H9 (cell line): ENCODE measurements at regions not wholly inside any gene's neighbourhood (a gene's known extent, or its start where the extent isn't known, plus 50 kb on each side); places are given as distances from the start of the nearest gene placed in this dataset.

Experiments
- DNase-seq: peaks from one replicate; pipeline ENCODE4 v3.0.0-alpha.2; 2017
- H2AFZ ChIP-seq: one replicate; pipeline ENCODE4 v1.6.1; 2013; ENCODE audit warnings: mild to moderate bottlenecking, low read length, control low read depth, moderate library complexity
- H2AK5ac ChIP-seq: 2 replicates; pipeline ENCODE4 v1.6.1; 2013; ENCODE audit warnings: low read length, control low read depth, mixed read lengths; ENCODE audit not compliant: insufficient read length
- H2BK120ac ChIP-seq: one replicate; pipeline ENCODE4 v1.6.1; 2013; ENCODE audit warnings: low read depth, mild to moderate bottlenecking, low read length, control low read depth, inconsistent platforms; ENCODE audit not compliant: poor library complexity, severe bottlenecking
- H2BK12ac ChIP-seq: 2 replicates; pipeline ENCODE4 v1.6.1; 2013; ENCODE audit warnings: low read length, control low read depth, mixed read lengths, low read depth; ENCODE audit not compliant: insufficient read length
- H2BK15ac ChIP-seq: 2 replicates; pipeline ENCODE4 v1.6.1; 2013; ENCODE audit warnings: low read depth, low read length, control low read depth
- H2BK20ac ChIP-seq: one replicate; pipeline ENCODE4 v1.6.1; 2013; ENCODE audit warnings: low read depth, mild to moderate bottlenecking, low read length, control low read depth, inconsistent platforms; ENCODE audit not compliant: poor library complexity, severe bottlenecking
- H2BK5ac ChIP-seq: 2 replicates; pipeline ENCODE4 v1.6.1; 2013; ENCODE audit warnings: low read length, control low read depth, mixed read lengths; ENCODE audit not compliant: insufficient read length
- H3K14ac ChIP-seq: 2 replicates; pipeline ENCODE4 v1.6.1; 2013; ENCODE audit warnings: low read length, control low read depth; ENCODE audit not compliant: insufficient read depth
- H3K18ac ChIP-seq: 2 replicates; pipeline ENCODE4 v1.6.1; 2013; ENCODE audit warnings: low read depth, mild to moderate bottlenecking, mixed read lengths, low read length, control low read depth; ENCODE audit not compliant: insufficient read length
- H3K23ac ChIP-seq: 2 replicates; pipeline ENCODE4 v1.6.1; 2013; ENCODE audit warnings: low read length, control low read depth, mixed read lengths, low read depth; ENCODE audit not compliant: insufficient read length
- H3K23me2 ChIP-seq: 2 replicates; pipeline ENCODE4 v1.6.1; 2013; ENCODE audit warnings: low read depth, mild to moderate bottlenecking, mixed read lengths, low read length, control low read depth; ENCODE audit not compliant: insufficient read length, poor library complexity, severe bottlenecking
- H3K27ac ChIP-seq: 2 replicates; pipeline ENCODE4 v1.5.1; 2013; ENCODE audit warnings: low read length, control low read depth, mixed read lengths, low read depth; ENCODE audit not compliant: insufficient read length
- H3K27me3 ChIP-seq: 2 replicates; pipeline ENCODE4 v1.6.1; 2013; ENCODE audit warnings: low read length, control low read depth, inconsistent platforms; ENCODE audit not compliant: insufficient read depth
- H3K4ac ChIP-seq: 2 replicates; pipeline ENCODE4 v1.6.1; 2013; ENCODE audit warnings: low read depth, mild to moderate bottlenecking, control low read depth, inconsistent platforms, low read length, moderate library complexity
- H3K4me1 ChIP-seq: 2 replicates; pipeline ENCODE4 v1.6.1; 2013; ENCODE audit warnings: low read length, control low read depth, inconsistent platforms; ENCODE audit not compliant: insufficient read depth
- H3K4me2 ChIP-seq: 2 replicates; pipeline ENCODE4 v1.6.1; 2013; ENCODE audit warnings: low read length, control low read depth, mixed read lengths; ENCODE audit not compliant: insufficient read length, insufficient read depth
- H3K56ac ChIP-seq: 2 replicates; pipeline ENCODE4 v1.6.1; 2013; ENCODE audit warnings: low read depth, mild to moderate bottlenecking, mixed read lengths, low read length, control low read depth; ENCODE audit not compliant: insufficient read length
- H3K79me1 ChIP-seq: 2 replicates; pipeline ENCODE4 v1.6.1; 2013; ENCODE audit warnings: low read depth, mild to moderate bottlenecking, moderate library complexity, low read length, control low read depth, inconsistent platforms; ENCODE audit not compliant: insufficient read depth, poor library complexity, severe bottlenecking
- H3K79me2 ChIP-seq: 2 replicates; pipeline ENCODE4 v1.6.1; 2013; ENCODE audit warnings: low read length, control low read depth, inconsistent platforms; ENCODE audit not compliant: insufficient read depth
- H3K9ac ChIP-seq: 2 replicates; pipeline ENCODE4 v1.6.1; 2013; ENCODE audit warnings: low read length, control low read depth, mixed read lengths; ENCODE audit not compliant: insufficient read length; ENCODE audit errors: extremely low read depth
- H3K9me3 ChIP-seq: one replicate; pipeline ENCODE4 v1.6.1; 2013; ENCODE audit warnings: low read depth, low read length, inconsistent platforms; ENCODE audit not compliant: control insufficient read depth
- H3T11ph ChIP-seq: one replicate; pipeline ENCODE4 v1.6.1; 2013; ENCODE audit warnings: mild to moderate bottlenecking, low read length, control low read depth, inconsistent platforms
- H4K20me1 ChIP-seq: one replicate; pipeline ENCODE4 v1.6.1; 2013; ENCODE audit not compliant: control insufficient read depth, insufficient read length, insufficient read depth
- H4K5ac ChIP-seq: 2 replicates; pipeline ENCODE4 v1.6.1; 2013; ENCODE audit warnings: low read depth, mild to moderate bottlenecking, mixed read lengths, low read length, control low read depth; ENCODE audit not compliant: insufficient read length
- H4K8ac ChIP-seq: replicated peaks from 2 replicates; pipeline ENCODE4 v1.6.1; 2013; ENCODE audit warnings: low read length, control low read depth, mixed read lengths, low read depth; ENCODE audit not compliant: insufficient read length
- H4K91ac ChIP-seq: 2 replicates; pipeline ENCODE4 v1.6.1; 2013; ENCODE audit warnings: low read depth, mild to moderate bottlenecking, moderate library complexity, mixed read lengths, low read length, control low read depth; ENCODE audit not compliant: insufficient read length
- H3K27ac Mint-ChIP-seq, 3 experiments: 2 replicates in 2 of 3; 3 replicates in 1 of 3; pipeline ENCODE4 v1.8.0; 2020 to 2021; ENCODE audit warnings: mixed read lengths in 3 of 3, mild to moderate bottlenecking in 1 of 3, moderate library complexity in 1 of 3
- H3K27me3 Mint-ChIP-seq: 2 replicates; pipeline ENCODE4 v1.8.0; 2021; ENCODE audit warnings: low read depth, mild to moderate bottlenecking, moderate library complexity, mixed read lengths
- H3K36me3 Mint-ChIP-seq, 3 experiments: 2 replicates in 2 of 3; 3 replicates in 1 of 3; pipeline ENCODE4 v1.8.0; 2020 to 2021; ENCODE audit warnings: low read depth in 3 of 3, mixed read lengths in 3 of 3; ENCODE audit not compliant: insufficient read depth in 1 of 3
- H3K4me1 Mint-ChIP-seq, 2 experiments: 2 replicates each; pipeline ENCODE4 v1.8.0; 2020; ENCODE audit warnings: mixed read lengths in 2 of 2
- H3K4me3 Mint-ChIP-seq, 2 experiments: 2 replicates in 1 of 2; 3 replicates in 1 of 2; pipeline ENCODE4 v1.8.0; 2020 to 2021; ENCODE audit warnings: mild to moderate bottlenecking in 2 of 2, mixed read lengths in 2 of 2, moderate library complexity in 1 of 2
- H3K9me3 Mint-ChIP-seq, 2 experiments: 2 replicates in 1 of 2; 3 replicates in 1 of 2; pipeline ENCODE4 v1.8.0; 2020; ENCODE audit warnings: mild to moderate bottlenecking in 2 of 2, mixed read lengths in 2 of 2, moderate library complexity in 1 of 2
- whole genome bisulfite sequencing: extraction: QIAGEN DNeasy Blood & Tissue Kit; methylation state at CpG from one replicate; pipeline ENCODE4 v1.1.7; 2013; ENCODE audit warnings: missing lambda C conversion rate, low lambda C conversion rate, mixed read lengths; ENCODE audit not compliant: insufficient read length; ENCODE audit errors: extremely low coverage; 5-methylcytosine and 5-hydroxymethylcytosine counted together
- TF ChIP-seq, protein P1 (sequence below): fragments of 200-600 bp; sonication (generic); conservative IDR thresholded peaks from 3 replicates; pipeline ENCODE4 v1.8.0; 2021; ENCODE audit warnings: antibody characterized with exemption, mild to moderate bottlenecking

DNA sequence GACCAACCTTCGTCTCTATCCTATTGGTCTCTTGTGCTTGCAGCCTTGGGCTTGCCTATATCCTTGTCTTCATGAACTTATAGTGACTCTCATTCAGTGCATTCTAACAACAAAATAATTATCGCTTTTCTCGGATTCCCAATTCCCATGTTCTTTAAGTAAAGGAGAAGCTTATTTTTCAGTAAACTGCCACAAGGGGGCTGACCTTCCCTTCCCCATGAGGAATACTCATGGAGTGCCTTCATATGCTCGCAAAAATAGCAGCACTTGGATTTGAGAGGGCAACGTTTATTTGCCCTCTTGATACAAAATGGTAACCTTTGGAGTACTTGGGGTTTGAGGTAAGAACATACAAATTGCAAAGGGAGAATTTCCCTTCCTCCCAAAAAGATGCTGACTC lies 183.2 kb upstream of the TENT5D start:
- no peak for DNase-seq
- TF ChIP-seq, protein P1, sequence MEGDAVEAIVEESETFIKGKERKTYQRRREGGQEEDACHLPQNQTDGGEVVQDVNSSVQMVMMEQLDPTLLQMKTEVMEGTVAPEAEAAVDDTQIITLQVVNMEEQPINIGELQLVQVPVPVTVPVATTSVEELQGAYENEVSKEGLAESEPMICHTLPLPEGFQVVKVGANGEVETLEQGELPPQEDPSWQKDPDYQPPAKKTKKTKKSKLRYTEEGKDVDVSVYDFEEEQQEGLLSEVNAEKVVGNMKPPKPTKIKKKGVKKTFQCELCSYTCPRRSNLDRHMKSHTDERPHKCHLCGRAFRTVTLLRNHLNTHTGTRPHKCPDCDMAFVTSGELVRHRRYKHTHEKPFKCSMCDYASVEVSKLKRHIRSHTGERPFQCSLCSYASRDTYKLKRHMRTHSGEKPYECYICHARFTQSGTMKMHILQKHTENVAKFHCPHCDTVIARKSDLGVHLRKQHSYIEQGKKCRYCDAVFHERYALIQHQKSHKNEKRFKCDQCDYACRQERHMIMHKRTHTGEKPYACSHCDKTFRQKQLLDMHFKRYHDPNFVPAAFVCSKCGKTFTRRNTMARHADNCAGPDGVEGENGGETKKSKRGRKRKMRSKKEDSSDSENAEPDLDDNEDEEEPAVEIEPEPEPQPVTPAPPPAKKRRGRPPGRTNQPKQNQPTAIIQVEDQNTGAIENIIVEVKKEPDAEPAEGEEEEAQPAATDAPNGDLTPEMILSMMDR, result peak; percentile 50
- H3K4ac ChIP-seq, result no peak overlapping the region
- H3K27ac Mint-ChIP-seq, result no peak overlapping the region
- H3K36me3 Mint-ChIP-seq, result no peaks in the 10 kb centered on the region
- no peaks in the 10 kb centered on the region for H3K27me3 ChIP-seq
- no peaks in the 10 kb centered on the region for H3K4me1 ChIP-seq
- H3K23ac ChIP-seq, result no peak overlapping the region
- no peaks in the 10 kb centered on the region for H4K20me1 ChIP-seq
- no peak overlapping the region for H3K27ac ChIP-seq
- no peak overlapping the region for H3K4me3 Mint-ChIP-seq
- H4K5ac ChIP-seq, result no peak overlapping the region
- H2BK15ac ChIP-seq, result no peak overlapping the region
- H2BK5ac ChIP-seq, result no peak overlapping the region
- WGBS, result no CpG with 5 or more reads among the region's 5 CpGs
- H2BK120ac ChIP-seq, result no peak overlapping the region
- no peak overlapping the region for H4K91ac ChIP-seq
- H3K9me3 Mint-ChIP-seq, result peaks cover 62 to 69% of the 10 kb centered on the region in 2 experiments
- no peak overlapping the region for H3K4me2 ChIP-seq
- H3K4me1 Mint-ChIP-seq, result no peaks in the 10 kb centered on the region
- no peaks in the 10 kb centered on the region for H3K23me2 ChIP-seq
- H3K14ac ChIP-seq, result no peak overlapping the region
- H3T11ph ChIP-seq, result no peak overlapping the region
- no peaks in the 10 kb centered on the region; the same call in 1 of the 2 replicates for H3K27me3 Mint-ChIP-seq
- no peaks in the 10 kb centered on the region for H3K79me1 ChIP-seq
- no peak overlapping the region for H2BK12ac ChIP-seq
- no peak overlapping the region for H2AFZ ChIP-seq
- no peak overlapping the region for H4K8ac ChIP-seq
- H3K79me2 ChIP-seq, result no peaks in the 10 kb centered on the region
- H3K18ac ChIP-seq, result no peak overlapping the region
- peaks cover 46% of the 10 kb centered on the region for H3K9me3 ChIP-seq
- no peak overlapping the region for H3K9ac ChIP-seq
- no peak overlapping the region for H2AK5ac ChIP-seq
- no peak overlapping the region for H3K56ac ChIP-seq
- H2BK20ac ChIP-seq, result no peak overlapping the region
